GM19455 (cell line): ENCODE measurements at regions not wholly inside any gene's neighbourhood (a gene's known extent, or its start where the extent isn't known, plus 50 kb on each side); places are given as distances from the start of the nearest gene placed in this dataset.
"Not testable (repeated sequence)": the region's sequence is repeated elsewhere in the genome, so short reads cannot be mapped to it uniquely, and the experiment has no call there.

Source experiments
- ATAC-seq: cut with Tn5 transposase; IDR thresholded peaks from one replicate; pipeline ENCODE4 v1.9.1; 2021; ENCODE audit not compliant: unreplicated experiment

DNA sequence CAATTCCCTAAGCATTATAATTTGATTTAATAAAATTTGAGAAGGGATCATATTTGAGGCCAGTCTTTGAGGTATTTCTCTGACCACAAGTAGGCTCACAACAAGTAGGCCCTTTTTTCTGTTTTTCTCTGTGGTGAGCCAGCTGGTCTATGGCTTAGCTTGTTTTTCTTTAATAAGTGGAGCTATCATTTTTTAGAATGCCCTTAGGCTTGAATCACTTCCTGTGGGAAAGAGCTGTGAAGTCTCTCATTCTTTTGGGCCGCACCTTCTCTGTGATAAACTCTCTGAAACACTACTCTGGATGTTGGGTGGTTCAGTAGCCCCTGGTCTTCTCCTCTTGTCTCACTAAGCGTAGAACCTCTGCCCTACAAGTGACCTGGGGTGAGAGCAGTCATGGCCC, 235.9 kb downstream of the SUCLG1 start:
- ATAC-seq, result no peak

DNA sequence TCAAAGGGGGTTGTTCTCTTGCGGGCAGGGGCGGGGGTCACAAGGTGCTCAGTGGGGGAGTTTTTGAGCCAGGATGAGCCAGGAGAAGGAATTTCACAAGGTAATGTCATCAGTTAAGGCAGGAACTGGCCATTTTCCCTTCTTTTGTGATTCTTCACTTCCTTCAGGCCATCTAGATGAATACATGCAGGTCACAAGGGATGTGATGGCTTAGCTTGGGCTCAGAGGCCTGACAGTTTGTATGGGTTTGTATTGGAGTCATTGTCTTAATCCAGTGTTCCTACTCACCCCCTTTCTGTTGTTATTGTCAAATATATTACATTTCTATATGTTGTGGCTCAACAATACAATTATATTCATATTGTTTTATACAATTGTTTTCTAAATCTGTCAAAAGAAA, 238.0 kb downstream of the SUCLG1 start:
- not testable (repeated sequence) for ATAC-seq

DNA sequence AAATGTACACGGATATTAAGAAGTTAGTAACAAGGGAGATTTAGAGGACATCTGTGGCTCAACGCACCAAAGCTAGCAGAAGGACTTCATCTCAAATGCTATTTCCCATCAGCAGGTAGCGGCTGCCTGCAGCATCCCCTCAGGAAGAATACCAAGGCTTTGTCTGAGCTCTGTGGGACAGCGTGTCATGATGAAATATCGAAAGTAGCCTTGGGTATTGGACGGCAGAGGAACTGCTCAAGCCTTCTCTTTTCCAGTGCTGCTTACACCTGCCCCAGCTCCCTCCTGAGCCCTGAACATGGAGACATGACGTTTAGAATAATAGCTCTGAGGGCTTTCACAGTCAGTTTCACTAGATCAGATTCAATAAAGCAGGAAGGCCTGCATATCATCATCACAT, 241.6 kb downstream of the SUCLG1 start:
- ATAC-seq, result no peak

DNA sequence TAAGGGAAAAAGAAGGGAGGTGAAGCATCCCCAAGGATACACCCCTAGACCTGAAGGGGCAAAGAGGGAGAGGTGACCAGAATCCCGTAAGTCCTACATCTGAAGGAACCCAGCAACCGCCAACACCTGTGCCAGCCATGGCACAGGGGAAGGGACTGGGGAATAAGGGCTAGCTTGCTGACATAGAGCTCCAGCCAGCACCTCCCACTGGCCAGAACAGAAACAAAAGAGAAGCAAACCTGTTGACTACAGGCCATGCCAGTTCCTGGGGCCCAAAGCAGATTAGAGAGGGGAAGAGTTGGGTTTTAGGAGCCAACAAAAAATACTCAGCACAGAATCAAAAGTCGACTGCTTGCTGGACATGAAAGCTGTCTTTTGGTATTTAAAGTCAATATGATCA, 244.6 kb downstream of the SUCLG1 start:
- ATAC-seq, result no peak

DNA sequence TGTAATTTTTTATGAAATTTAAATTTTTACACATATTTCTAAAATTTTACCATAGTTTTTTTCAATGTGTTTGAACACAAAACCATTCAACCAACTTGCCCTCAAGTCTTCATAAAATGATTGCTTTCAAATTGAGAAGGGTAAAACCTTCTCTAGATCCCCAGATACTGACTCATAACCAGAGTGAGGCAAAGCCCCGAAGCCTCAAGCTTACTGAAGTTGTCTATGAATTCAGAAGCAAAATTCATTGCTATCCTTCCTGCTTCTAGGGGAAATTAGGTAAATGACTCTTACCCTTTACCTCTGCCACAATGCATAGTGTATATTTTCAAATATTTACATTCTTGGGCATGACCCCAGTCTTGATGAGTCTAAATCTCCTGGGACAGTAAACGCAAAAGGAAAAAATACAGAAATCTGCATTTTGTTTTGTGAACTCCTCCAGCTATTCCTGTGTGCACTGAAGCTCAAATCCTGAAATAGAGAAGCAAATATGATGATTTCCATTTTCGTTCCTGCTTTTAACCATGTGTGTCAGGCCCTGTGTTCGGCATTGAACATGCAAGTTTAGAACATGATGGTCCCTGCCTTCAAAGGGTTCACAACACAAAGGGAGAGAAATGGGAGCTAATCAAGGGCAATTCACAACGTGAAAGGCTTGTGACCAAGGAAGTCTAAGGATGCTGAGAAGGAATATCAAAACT, 246.3 kb downstream of the SUCLG1 start:
- ATAC-seq, result peak; percentile 94

DNA sequence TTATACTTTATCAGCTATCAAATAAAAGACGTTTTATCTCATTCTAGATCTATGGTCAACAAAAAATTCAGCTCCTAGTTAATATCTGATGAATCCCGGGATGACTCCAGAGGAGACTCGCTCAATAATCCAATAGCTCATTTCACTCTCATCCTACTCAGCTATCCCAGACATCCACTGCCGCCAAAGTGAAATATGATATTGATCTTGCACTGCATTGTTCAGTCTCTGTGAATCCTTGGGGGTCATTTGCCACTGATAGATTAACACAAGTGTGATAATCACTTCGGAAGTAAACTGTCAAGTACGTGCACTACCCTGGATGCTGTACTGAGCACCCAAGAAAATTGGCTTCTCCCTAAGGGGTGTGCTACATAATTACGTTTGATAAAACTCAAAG, 249.1 kb downstream of the SUCLG1 start:
- ATAC-seq, result no peak

DNA sequence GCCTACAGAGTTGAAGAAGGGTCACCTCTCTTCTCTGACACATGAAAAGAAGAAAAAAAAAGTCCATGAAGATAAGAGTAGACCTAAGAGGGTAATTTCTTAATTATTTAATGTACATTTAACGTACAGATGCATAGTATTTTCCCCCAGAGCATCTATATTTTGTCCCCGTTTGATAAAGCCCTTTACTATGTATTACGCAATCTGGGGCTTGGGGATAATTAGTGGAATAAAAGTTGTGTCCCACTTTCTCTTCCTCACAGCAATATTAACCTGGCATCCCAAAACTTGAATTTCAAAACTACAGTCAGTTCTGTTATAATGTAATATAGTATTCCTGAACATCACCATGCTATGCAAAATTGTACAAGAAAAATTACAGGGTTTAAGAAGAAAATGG, 254.1 kb downstream of the SUCLG1 start:
- ATAC-seq, result no peak

DNA sequence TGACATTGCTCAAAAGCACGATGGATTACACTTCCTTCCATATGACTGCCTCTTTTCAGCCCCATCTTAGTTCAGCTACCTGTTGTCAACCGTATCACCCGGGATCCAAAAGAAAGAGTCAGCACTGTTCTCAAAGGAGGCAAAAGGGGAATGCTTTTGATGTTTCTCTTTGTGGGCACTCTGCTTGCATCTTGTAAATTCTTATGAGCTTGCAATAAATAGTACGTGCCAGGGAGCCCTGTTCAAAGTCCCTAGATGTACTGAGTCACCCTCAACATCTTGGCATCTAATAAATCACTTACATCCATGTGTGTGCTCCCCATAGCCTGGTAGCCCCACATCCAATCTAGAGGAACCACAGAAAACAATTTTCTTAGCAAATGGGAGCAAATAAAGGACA, 256.9 kb downstream of the SUCLG1 start:
- ATAC-seq, result no peak

DNA sequence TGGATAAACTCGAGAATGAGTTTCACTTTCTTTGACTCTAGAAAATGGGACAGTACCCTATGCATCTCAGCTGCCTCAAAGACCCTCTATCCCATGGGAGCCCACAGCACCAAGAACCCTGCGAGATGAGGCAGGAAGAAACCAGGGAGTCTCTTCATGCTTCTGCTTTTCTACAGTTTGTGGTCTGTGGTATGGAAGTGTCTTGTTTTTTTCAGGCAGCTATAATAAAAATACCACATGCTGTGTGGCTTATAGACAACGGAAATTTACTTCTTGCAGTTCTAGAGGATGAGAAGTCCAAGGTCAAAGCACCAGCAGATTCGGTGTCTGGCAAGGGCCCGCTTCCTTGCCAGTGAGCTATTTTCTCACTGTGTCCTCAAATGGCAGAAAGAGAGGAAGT, 257.9 kb downstream of the SUCLG1 start:
- no peak for ATAC-seq

DNA sequence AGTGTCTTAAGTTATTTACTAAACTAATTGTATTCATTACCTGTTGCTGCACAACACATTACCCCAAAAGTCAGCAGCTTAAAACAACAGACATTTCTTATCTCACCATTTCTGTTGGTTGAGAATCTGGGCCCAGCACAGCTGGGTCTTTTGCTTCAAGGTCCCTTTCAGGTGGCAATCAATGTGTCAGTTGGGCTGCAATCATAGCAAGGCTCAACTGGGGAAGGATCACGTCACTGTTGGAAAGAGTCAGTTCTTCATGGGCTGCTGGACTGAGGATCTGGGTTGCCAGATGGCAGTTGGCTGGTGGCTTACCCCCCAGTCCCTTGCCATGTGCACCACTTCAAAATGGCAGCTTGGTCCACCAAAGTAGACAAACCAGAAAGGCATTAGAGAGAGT, 261.2 kb downstream of the SUCLG1 start:
- ATAC-seq, result no peak

DNA sequence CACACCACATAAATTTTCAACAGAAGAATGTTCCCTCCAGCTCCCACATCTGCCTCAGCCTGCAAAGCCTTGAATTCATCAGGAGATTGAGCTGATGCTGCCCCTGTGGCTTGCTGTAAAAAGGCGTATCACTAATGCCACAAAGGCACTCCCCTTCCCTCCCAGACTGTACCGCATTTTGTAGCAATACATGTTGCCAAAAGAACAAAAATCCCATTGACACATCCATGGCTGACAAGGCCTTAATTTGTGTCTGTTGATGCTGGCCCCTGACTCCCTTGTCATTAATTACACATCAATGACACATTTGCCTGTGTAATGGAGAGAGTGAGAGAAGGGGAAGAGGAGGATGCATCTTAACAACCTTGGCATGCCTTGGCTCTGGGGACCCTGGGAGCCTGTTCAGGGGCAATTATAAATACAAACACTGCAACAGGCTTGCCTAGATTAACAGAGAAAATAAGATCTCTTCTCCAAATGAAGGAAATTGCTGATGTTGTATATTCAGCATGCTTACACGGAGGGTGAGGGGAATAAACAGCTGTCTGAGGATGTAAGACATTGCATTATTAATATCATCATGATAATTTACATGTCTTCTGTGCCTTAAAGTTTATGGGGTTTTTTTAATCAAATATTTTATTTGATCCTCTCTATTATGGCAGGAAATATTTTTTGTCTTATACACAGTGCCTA, 264.0 kb downstream of the SUCLG1 start:
- no peak for ATAC-seq

DNA sequence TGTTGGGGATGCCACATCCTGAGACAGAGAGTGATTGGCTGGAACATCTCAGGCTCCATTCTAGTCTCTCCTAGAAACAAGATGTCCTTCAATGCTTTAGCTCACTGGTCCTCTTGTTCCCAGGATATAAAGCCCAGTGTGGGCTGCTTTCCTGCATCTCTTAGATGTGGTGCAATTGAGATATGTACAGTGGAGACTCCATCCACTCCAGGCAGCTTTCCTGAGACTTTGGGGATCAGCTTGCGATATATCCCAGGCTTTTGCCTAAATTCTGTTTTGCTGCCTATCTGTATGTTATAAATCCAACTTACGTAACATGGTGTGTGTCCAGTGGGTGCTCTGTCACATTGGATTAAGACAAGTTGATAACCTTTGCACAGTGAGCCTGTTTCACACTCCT, 264.9 kb downstream of the SUCLG1 start:
- ATAC-seq, result no peak

DNA sequence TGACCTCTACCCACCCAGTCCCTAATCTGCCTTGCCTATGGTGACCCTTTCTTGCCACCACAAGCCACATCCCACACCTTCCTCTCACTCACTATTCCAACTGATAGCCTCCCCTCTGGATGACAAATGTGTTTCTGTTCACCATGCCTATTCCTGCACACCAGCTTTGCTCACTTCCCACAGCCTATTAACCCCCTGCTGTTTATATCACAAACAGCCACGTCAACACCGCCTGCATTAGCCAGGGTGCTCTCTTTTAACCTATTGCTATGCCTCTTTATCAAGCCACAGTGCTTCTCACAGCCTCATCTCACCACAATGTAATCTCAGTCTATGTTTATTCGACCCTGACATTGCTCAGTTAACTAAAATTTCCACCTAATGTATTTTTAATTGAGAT, 271.8 kb downstream of the SUCLG1 start:
- no peak for ATAC-seq

DNA sequence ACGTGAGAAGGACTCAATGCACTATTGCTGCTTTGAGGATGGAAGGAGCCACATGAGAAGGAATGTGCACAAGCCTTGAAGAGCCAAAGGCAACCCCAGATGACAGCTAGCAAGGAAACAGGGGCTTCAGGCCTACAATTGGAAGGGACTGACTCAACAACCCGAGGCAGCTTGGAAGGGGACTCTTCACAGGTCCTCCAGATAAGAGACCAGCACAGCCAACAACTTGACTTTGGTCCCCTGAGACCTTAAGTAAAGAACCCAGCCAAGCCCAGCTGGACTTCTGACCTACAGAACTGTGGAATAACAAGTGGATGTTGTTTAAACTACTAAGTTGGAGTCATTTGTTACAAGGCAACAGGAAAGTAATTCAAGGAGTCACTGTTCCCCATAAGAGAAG, 277.2 kb downstream of the SUCLG1 start:
- no peak for ATAC-seq

DNA sequence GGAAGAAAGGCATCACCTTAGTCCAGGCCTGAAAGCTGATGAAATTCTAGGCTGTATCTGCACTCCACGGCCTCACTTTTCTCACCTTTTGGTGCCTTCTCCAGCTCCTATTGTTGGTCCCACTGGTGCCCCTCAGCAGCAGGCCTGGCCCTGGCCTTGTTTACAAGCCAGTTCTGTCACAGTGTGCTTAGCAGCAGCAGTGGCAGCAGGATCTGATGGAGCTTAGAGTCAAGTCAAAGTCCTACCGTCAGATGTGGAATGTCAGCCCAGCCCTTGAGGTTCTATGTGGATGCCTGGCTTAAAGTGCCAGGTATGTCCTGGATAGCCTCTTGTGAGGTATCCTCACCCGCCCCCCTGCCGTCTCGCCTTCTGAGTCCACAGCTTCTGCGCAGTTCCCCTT, 281.3 kb downstream of the SUCLG1 start:
- ATAC-seq, result no peak

DNA sequence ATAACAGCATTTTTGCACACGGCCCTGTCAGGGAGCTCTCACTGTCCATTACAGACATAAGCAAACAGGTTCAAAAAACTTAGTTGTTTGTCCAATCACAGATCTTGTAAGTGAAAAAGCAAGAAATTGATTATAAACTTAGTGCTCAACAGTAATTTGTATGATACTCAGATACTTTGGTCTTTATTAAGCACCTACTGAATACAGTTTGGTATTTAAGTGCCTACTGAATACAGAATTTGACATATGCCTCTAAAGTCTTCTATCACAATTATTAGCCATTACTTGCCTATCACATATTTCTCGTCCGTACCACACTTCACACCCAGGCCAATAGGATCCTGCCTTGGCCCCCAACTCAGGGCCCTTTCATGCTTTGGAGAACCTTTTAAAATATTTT, 283.1 kb downstream of the SUCLG1 start:
- no peak for ATAC-seq

DNA sequence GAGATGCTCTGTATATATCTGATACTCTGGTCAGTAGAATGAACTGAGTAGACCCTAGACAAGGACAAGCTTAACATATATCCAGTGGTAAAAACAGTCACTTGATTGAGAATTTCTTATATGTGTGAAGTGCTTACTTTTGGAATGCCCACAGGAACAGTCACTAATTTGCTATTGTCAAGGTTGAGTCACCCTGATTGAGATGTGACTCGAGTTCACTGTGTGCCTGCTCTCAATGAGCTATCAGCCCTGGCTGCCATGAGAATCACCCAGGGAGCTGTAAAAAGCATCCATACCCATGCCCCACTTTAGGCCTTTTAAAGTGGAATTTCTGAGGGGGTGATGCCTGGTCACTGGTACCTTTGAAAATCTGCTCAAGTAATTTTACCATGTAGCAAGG, 283.7 kb downstream of the SUCLG1 start:
- no peak for ATAC-seq

DNA sequence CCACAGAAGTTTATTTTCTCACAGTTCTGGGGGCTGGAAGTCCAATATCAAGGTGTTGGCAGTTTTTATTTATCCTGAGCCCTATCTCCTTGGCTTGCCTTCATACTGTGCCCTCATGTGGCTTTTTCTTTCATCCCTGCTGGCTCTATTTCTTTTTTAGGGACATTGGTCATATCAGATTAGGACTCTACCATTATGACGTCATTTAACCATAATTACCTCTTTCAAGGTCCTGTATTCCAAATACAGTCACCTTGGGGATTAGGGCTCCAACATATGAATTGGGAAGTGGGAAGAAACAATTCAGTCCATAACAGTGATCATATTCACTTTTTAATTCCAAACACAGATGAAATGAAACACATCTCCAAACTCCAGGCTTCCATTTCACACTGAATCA, 286.0 kb downstream of the SUCLG1 start:
- ATAC-seq, result no peak

DNA sequence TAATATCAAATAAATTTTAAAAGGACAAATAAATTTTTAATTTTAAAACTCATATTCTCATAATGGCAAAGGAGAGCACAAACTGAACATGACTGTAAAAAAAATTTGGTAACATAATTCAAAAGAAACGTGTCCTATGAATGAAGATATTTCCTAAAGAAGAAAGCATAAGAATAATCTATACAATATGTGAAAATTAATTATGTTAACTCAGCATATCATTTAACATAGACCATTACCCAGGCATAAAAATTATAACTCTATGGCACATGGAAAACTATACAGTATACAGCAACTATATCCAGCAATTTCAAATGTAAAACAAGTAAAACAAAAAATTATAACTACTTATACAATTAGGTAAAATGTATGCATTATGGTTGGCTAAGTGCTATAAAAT, 288.1 kb downstream of the SUCLG1 start:
- no peak for ATAC-seq

DNA sequence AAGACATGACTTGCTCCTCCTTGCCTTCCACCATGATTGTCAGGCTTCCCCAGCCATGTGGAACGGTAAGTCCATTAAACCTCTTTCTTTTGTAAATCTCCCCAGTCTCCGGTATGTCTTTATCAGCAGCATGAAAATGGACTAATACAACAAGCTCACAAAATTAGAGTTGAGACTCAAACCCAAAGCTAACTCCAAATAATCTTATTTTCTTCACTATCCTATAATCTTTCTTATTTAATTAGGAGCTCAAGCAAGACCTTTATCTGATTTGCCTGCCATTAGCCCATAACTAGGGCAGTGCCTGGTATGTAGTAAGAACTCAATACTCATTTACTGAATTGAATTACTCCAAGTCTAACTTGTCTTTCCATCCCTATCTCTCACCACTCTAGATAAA, 289.2 kb downstream of the SUCLG1 start:
- no peak for ATAC-seq

DNA sequence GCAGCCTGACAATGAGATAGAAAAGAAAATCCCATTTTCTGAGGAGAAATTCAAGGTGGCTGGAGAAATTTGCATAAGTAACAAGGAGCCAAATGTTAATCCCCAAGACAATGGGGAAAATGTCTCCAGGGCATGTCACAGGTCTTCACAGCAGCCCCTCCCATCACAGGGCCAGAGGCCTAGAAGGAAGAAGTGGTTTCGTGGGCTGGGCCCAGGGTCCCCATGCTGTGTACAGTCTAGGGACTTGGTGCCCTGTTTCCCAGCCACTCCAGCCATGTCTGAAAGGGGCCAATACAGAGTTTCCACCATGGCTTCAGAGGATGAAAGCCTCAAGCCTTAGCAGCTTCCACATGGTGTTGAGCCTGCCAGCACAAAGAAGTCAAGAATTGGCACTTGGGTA, 290.5 kb downstream of the SUCLG1 start:
- not testable (repeated sequence) for ATAC-seq

DNA sequence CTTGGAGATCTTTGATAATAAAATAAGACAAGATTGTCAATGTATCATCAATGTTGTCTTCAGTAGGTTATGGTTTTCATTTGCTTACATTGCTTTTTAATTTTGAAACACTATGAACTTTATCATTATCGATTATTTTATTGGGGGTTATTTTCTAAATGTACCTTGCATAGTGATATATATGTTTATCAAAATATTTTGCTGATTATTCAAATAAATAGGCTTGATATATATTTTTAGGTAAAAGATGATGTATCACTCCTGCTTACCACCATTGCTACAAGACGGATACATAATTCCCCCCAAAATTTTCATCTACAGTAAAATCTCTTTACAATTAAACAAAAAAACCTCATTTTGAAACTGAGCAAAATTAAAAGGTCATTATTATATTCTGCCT, 293.8 kb downstream of the SUCLG1 start:
- ATAC-seq, result no peak

DNA sequence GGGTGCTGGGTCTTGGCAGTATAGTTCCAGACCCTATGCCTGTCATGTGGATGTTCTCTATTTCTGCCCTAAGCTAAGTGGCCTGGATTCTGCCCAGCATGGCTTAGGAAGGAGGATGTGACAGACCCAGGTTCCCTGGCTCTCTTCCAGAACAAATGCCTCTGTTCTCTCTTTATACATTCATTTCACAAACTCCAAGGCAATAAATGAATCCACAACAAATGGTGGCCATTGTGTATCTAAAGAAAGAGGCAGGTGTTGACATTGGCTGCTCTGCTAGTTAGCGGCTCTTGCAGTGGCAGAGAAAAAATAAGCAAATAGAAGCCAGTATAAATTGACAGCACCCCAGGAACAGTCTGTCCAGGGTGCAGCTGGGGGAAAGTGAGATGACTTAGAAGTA, 298.6 kb downstream of the SUCLG1 start:
- ATAC-seq, result no peak
